ENCODE measurements at regions not wholly inside any gene's neighbourhood (a gene's known extent, or its start where the extent isn't known, plus 50 kb on each side); places are given as distances from the start of the nearest gene placed in this dataset.

- H3K27me3 Mint-ChIP-seq = no peaks in the 10 kb centered on the region
- no peaks in the 10 kb centered on the region for H3K36me3 Mint-ChIP-seq (ENCODE audit: low read depth)
- ATAC-seq (replicated peaks) = no peak
- H3K4me1 Mint-ChIP-seq = no peaks in the 10 kb centered on the region
- no peak overlapping the region for H3K4me3 Mint-ChIP-seq
- no peak overlapping the region for H3K27ac Mint-ChIP-seq
- H3K9me3 Mint-ChIP-seq = peaks cover 3% of the 10 kb centered on the region
Observed at GRCh38 chr13:29977476-29978120, 127.2 kb upstream of the UBL3 start.

GRCh38 chr13:29976535-29976934 is 126.1 kb upstream of the UBL3 start:
- no peak for ATAC-seq (replicated peaks)
- Mint-ChIP-seq H3K4me3 (no peak overlapping the region), H3K36me3 (ENCODE audit: low read depth) (no peaks in the 10 kb centered on the region), H3K4me1 (no peaks in the 10 kb centered on the region), H3K27me3 (no peaks in the 10 kb centered on the region), H3K27ac (no peak overlapping the region), H3K9me3 (no peaks in the 10 kb centered on the region)

- H3K4me3 Mint-ChIP-seq = no peak overlapping the region
- H3K4me1 Mint-ChIP-seq = no peaks in the 10 kb centered on the region
Observed at GRCh38 chr13:29975283-29975682, 124.9 kb upstream of the UBL3 start.

GRCh38 chr13:29969286-29969685 is 118.9 kb upstream of the UBL3 start:
- Mint-ChIP-seq H3K27ac (no peak overlapping the region), H3K4me1 (no peaks in the 10 kb centered on the region), H3K27me3 (no peaks in the 10 kb centered on the region), H3K36me3 (ENCODE audit: low read depth) (no peaks in the 10 kb centered on the region), H3K4me3 (no peak overlapping the region), H3K9me3 (no peaks in the 10 kb centered on the region)
- no peak for ATAC-seq (replicated peaks)

More at GRCh38 chr13:29975283-29975682, 124.9 kb upstream of the UBL3 start:
- no peaks in the 10 kb centered on the region for H3K9me3 Mint-ChIP-seq
- H3K27ac Mint-ChIP-seq = no peak overlapping the region
- H3K36me3 Mint-ChIP-seq (ENCODE audit: low read depth) = no peaks in the 10 kb centered on the region
- H3K27me3 Mint-ChIP-seq = no peaks in the 10 kb centered on the region
- no peak for ATAC-seq (replicated peaks)

GRCh38 chr13:29964181-29964845 is 113.9 kb upstream of the UBL3 start:
- Mint-ChIP-seq H3K36me3 (ENCODE audit: low read depth) (no peaks in the 10 kb centered on the region), H3K27ac (no peak overlapping the region), H3K9me3 (no peaks in the 10 kb centered on the region), H3K4me1 (peaks cover 4% of the 10 kb centered on the region), H3K4me3 (no peak overlapping the region), H3K27me3 (no peaks in the 10 kb centered on the region)
- ATAC-seq (replicated peaks) = no peak

- Mint-ChIP-seq H3K4me3 (no peak overlapping the region), H3K27ac (no peak overlapping the region), H3K36me3 (ENCODE audit: low read depth) (no peaks in the 10 kb centered on the region), H3K9me3 (no peaks in the 10 kb centered on the region), H3K27me3 (no peaks in the 10 kb centered on the region), H3K4me1 (peaks cover 4% of the 10 kb centered on the region)
- ATAC-seq (replicated peaks) = no peak
Observed at GRCh38 chr13:29963089-29963488, 112.7 kb upstream of the UBL3 start.

GRCh38 chr13:29961036-29961670 is 110.7 kb upstream of the UBL3 start:
- H3K4me1 Mint-ChIP-seq = peaks cover 4% of the 10 kb centered on the region
- no peaks in the 10 kb centered on the region for H3K27me3 Mint-ChIP-seq
- no peak for ATAC-seq (replicated peaks)
- no peaks in the 10 kb centered on the region for H3K36me3 Mint-ChIP-seq (ENCODE audit: low read depth)
- no peaks in the 10 kb centered on the region for H3K9me3 Mint-ChIP-seq
- no peak overlapping the region for H3K4me3 Mint-ChIP-seq
- H3K27ac Mint-ChIP-seq = no peak overlapping the region

- Mint-ChIP-seq H3K27me3 (no peaks in the 10 kb centered on the region), H3K4me1 (peaks cover 7% of the 10 kb centered on the region), H3K4me3 (no peak overlapping the region), H3K36me3 (ENCODE audit: low read depth) (no peaks in the 10 kb centered on the region), H3K27ac (no peak overlapping the region), H3K9me3 (no peaks in the 10 kb centered on the region)
- no peak for ATAC-seq (replicated peaks)
Observed at GRCh38 chr13:29959603-29960002, 109.2 kb upstream of the UBL3 start.

GRCh38 chr13:29959086-29959485 is 108.7 kb upstream of the UBL3 start:
- Mint-ChIP-seq H3K9me3 (no peaks in the 10 kb centered on the region), H3K4me3 (no peak overlapping the region), H3K27ac (no peak overlapping the region), H3K4me1 (peaks cover 12% of the 10 kb centered on the region), H3K27me3 (no peaks in the 10 kb centered on the region), H3K36me3 (ENCODE audit: low read depth) (no peaks in the 10 kb centered on the region)
- ATAC-seq (replicated peaks) = no peak

- no peak overlapping the region for H3K4me3 Mint-ChIP-seq
- H3K36me3 Mint-ChIP-seq (ENCODE audit: low read depth) = no peaks in the 10 kb centered on the region
- ATAC-seq (replicated peaks) = no peak
- no peaks in the 10 kb centered on the region for H3K27me3 Mint-ChIP-seq
- H3K27ac Mint-ChIP-seq = no peak overlapping the region
- H3K4me1 Mint-ChIP-seq = peaks cover 16% of the 10 kb centered on the region
- H3K9me3 Mint-ChIP-seq = no peaks in the 10 kb centered on the region
Observed at GRCh38 chr13:29958476-29958875, 108.1 kb upstream of the UBL3 start.

GRCh38 chr13:29957320-29957719 is 106.9 kb upstream of the UBL3 start:
- Mint-ChIP-seq H3K36me3 (ENCODE audit: low read depth) (no peaks in the 10 kb centered on the region), H3K4me3 (no peak overlapping the region), H3K9me3 (no peaks in the 10 kb centered on the region), H3K27ac (no peak overlapping the region), H3K4me1 (peaks cover 16% of the 10 kb centered on the region), H3K27me3 (no peaks in the 10 kb centered on the region)
- ATAC-seq (replicated peaks) = no peak

GRCh38 chr13:29956853-29957252 is 106.4 kb upstream of the UBL3 start:
- H3K27ac Mint-ChIP-seq = no peak overlapping the region
- no peak for ATAC-seq (replicated peaks)
- H3K4me3 Mint-ChIP-seq = no peak overlapping the region
- H3K36me3 Mint-ChIP-seq (ENCODE audit: low read depth) = no peaks in the 10 kb centered on the region
- H3K4me1 Mint-ChIP-seq = peaks cover 16% of the 10 kb centered on the region
- no peaks in the 10 kb centered on the region for H3K27me3 Mint-ChIP-seq
- no peaks in the 10 kb centered on the region for H3K9me3 Mint-ChIP-seq

GRCh38 chr13:29955137-29955650 is 104.8 kb upstream of the UBL3 start:
- H3K27ac Mint-ChIP-seq = peak overlapping the region; percentile 83
- ATAC-seq (replicated peaks) = no peak
- H3K4me3 Mint-ChIP-seq = peak overlapping the region; percentile 81
- no peaks in the 10 kb centered on the region for H3K9me3 Mint-ChIP-seq
- H3K36me3 Mint-ChIP-seq (ENCODE audit: low read depth) = no peaks in the 10 kb centered on the region
- no peaks in the 10 kb centered on the region for H3K27me3 Mint-ChIP-seq
- H3K4me1 Mint-ChIP-seq = peaks cover 16% of the 10 kb centered on the region

- Mint-ChIP-seq H3K36me3 (ENCODE audit: low read depth) (no peaks in the 10 kb centered on the region), H3K9me3 (no peaks in the 10 kb centered on the region), H3K4me1 (peaks cover 18% of the 10 kb centered on the region), H3K27ac (peak overlapping the region; percentile 83), H3K27me3 (no peaks in the 10 kb centered on the region), H3K4me3 (peak overlapping the region; percentile 81)
- ATAC-seq (replicated peaks) = peak; percentile 94
Observed at GRCh38 chr13:29954082-29955028, 103.9 kb upstream of the UBL3 start.

Measured in activated T-helper 17 cell treated with anti-CD3 and anti-CD28 coated beads, Interleukin-2, amount 50 U/mL, for 72 hours (primary cell).